ENCODE measurements at regions not wholly inside any gene's neighbourhood (a gene's known extent, or its start where the extent isn't known, plus 50 kb on each side); places are given as distances from the start of the nearest gene placed in this dataset.

DNA sequence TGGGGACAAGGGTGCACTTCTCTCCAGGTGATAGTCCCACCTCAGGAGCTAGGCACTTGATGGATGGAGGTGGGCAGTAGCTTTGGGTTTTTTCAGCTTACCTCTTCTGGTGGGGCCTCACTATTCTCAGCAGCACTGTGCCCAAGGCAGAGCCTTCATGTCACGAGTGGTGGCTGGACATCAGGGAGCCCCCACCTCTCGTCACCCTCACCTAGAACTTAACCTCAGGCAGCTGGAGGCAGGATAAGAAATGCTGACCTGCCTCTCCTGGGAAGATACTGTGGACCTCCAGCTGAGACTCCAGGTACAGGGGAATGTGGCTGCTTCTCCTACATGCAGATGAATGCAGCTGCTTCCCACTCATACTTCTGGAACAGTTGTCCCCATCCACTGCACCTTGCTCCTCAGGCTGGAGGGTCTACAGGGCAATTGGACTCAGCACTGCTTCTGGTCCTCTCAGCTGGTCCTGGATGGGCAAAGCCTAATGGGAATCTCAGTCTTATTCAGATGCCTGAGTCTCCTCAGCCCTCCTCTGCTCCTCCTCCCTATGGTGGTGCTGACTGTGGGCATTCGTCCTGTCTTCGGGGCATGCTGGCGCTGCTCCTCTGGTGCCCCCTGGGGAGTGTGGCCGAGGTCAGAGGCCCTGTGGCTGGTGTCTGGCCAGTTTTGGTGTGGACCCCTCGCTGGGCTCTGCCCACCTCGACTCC lies 129.9 kb downstream of the KLF13 start:
- no peak for DNase-seq (ENCODE audit: low read depth in 3 of 3)

DNA sequence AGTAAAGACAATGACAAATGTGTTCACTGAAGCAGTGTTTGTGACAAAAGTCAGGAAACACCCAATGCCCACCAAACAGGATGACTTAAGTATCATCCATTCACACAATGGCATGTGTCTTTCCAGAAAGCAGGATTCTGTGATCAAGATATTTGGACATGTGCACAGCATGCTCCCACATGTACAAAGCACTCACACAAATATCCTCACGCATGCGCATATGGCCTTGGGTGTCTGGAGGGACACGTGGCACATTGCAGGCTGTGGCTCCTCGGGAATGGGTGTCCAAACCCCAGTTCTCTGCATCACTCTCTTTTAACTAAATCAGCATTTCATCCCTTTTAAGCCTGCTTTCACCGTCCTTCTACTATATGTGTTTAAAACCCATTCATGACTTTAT lies 130.5 kb downstream of the KLF13 start:
- DNase-seq (ENCODE audit: low read depth in 3 of 3) = no peak

DNA sequence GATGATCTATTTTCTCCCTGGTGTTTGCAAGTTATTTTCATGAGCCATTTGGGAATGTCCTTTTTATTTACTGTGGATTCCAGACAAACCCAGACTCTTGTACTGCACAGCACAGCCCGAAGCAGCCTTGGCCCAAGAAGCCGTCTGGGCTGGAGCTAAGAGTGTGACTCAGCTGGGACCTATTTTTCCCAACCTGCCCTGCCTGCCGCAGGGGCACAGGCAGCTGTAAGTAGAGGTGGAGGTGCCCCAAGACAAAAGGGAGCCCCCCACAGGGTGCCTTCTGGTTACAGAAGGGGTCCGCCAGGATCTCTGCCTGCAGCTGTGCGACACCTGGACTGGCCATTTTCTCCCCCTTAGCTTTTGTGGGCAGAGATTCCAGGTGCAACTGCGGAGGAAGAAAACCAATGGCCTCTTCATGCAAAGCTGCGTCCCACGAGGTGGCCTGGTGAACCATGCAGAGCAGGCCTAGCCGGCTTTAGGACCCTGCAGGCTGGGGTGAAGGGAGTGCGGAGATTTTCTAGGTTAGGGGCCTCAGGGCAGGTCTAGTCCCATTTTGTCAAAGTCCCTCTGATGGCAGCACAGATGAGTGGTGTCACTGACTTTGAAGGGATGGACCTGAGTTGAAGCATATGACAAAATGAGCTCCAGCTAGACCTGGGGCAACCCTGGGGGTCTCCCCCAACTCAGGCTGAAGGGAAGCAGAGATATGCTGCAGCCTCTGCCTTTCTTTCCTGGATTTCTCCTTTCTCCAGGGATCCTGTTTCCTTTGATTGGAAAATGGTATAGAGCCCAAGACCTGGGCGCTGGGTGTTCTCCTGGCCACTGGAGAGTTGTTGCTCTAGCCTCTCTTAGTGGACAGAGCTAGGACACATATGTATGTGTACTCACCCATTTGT lies 131.2 kb downstream of the KLF13 start:
- DNase-seq (ENCODE audit: low read depth in 3 of 3) = no peak

DNA sequence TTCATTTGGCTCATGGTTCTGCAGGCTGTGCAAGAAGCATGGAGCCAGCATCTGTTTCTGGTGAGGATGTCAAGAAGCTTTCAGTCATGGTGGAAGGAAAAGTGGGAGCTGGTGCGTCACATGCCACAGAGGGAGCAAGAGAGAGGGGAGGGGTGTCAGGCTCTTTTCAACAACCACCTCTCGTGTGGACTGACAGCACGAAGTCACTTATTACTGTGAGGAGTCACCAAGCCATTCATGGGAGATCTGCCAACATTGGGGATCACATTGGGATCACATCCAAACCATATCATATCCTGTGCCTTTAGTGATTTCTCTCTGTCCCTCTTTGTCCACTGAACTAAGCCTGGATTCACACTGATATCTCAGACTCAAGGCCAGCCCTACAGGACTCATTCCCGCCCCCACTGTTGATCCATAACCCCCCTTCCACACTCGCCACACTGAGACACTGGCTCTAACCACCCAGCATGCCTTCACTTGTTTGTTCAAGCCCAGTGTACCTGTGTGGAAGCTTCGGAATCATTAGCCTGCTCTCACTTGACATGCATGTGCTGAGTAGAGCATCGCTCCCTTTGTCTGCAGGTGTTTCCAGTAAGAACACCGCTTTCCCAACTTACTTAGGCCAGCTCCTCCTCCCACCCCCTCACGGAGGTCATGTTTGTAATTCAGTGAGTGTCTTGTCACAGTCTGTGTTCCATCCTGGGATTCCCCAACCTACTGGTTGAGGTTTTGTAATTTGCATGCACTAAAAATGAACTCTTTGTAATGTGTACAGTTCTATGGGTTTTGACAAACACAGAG lies 132.2 kb downstream of the KLF13 start:
- peak in 1 of 3 donors; percentile 40 for DNase-seq (ENCODE audit: low read depth in 3 of 3)

DNA sequence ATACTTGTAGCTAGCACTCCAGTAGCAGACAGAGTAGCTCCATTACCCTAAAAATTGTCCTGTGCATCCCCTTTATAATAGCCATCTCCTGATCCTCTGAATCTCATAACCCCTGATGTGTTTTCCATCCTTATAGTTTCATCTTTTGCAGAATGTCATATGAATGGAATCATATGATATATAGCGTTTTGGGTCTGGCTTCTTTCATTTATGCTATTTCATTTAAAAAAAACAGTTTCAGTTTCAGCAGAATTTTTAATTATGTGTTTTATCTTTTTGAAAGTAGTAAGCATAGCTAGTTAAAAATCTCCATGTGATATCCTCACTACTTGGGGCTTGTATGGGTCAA lies 132.7 kb downstream of the KLF13 start:
- DNase-seq (ENCODE audit: low read depth in 3 of 3) = no peak

DNA sequence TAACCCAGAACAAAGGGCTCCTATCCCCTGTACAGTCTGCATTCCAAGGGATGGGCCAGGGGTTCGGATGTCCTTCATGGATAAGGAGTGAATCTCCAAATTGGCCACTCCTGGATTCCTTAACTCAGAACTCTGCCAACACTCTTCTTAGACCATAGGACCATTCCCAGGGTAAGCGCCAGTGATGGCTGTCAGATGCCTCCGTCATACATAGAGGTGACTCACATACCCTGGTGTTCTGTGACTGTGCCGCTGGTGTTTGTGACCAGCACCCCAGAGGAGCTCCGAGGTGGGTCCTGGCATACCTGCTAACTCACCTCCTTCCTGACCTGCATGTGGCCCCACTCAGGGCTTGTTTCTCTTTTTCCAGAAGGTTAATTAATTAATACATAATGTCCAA lies 134.7 kb downstream of the KLF13 start:
- no peak for DNase-seq (ENCODE audit: low read depth in 3 of 3)

DNA sequence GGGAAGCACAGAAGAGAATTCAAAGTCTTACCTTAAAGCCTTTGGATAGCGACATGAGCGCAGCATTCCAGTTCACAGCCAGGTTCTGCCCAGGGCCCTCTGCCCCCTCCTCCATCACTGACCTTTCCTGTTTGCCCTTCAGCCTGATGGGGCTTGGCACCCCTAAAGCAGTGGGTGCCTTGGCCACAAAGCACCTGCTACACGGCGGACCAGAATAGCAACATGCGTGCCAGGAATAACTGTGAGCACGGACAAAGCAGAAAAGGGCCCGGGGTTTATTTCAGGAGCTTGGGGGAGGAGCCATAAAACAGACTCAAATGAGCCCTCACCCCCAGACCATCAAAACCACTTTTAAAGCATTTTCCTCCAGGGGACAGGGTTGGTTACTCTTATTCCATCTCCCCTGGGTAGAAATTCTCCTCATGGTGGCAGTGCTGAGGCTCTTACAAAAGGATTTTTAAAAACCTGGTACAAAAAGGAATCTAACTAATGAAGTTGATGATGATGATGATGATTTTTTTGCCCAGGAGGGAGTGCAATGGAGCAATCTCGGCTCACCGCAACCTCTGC lies 135.4 kb downstream of the KLF13 start:
- no peak for DNase-seq (ENCODE audit: low read depth in 3 of 3)

DNA sequence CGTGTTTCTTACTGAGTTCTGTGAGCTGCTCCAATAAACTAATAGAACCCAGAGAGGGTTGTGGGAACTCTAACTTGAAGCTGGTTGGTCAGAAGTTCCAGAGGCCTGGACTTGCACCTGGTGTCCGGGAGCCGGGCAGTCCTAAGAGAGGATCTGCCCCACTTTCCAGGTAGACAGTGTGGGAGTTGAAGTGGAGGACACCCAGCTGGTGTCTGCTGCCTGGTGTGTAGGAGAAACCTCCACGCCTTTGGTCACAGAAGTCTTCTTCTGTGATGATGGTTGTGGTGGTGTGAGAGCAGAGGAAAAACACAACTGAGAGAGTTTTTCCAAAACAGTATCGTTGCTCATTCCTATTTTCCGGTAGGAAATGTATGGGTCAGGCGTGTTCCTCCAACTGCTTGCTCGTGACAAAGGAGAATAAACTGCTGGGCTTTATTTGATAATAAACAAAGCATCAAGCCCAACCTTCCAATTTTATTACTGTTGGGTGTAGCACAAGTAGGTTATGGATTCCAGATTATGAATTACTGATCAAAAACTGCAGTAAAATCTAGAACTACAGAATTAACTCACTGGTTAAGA lies 137.0 kb downstream of the KLF13 start:
- no peak for DNase-seq (ENCODE audit: low read depth in 3 of 3)

DNA sequence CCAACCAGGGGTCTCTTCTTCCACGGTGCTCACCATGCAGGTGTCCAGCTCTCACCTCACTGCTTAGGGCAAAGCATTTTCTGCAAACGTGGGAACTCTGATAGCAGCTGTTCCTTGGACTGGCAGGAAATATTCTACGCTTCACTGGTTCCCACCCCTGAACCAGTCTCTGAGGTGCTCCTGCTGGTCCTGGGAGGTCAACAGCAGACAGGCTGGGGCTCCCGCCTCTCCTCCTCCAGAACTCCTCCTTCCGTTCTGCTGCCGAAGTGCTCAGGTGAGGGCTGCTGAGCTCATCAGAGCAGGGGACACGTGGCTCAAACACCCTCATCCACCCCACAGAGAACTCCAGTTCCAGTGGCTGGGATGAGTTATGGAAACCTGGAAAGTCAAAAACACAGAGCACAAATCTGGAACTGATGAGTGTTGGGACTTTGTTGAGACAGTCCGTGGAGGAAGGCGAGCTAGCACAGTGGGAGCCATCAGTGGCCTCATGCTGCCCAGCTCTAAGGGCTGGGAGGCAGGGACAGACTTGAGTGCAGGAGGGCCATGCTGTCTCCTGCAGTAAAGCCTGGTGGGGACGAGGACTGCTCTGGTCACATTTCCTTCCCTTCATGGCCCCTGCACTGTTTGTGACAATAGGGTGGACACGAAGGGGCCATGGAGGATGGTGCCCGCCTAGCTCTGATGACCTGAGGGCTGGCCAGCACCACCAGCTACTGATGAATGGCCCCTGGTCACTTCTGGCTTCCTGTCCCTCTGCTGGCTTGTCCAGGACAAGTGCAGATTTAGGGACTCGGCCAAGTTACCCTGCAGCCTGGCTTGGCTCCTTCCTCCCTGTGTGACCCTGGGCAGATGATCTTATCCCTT lies 137.8 kb downstream of the KLF13 start:
- DNase-seq (ENCODE audit: low read depth in 3 of 3) = no peak

DNA sequence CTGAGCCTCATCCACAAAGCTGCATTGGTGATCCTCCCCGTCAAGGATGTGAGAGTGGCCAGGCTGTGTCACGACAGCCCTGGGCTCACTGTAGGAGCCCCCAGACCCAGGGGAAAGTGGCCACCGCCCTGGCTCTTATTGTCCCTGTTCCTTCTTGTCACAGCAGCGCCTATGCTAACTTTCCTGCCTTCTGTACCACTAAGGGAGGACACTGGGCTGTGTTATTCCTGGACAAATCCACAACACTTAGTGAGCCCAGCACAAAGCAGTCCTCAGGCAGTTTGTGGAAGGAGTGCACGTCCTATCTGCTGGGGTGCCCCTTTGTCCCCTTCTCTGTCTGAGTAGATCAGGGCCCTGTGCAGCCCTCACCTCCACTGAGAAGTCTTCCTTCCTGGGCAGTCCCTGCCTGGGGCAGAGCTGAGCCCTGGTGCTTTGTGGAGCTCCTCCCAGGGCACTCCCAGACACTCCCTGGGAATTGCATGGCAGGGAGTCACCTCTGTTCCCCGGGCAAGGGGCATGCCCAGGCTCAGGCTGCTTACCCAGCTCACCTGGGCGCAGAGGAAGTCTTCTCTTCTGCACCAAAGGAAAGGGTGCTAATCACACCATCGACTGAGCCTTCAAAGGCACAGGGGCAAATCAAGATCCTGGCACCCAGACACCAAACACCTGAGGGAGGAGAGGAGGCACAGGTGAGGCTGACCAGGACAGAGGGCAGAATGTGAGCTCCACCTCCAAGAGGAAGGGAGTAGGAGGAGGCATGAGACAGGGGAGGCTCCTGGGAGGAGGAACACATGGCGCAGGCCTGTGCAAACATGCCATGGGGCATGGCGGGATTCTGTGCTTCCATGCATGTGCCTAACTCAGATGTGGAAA lies 138.7 kb downstream of the KLF13 start:
- no peak for DNase-seq (ENCODE audit: low read depth in 3 of 3)

DNA sequence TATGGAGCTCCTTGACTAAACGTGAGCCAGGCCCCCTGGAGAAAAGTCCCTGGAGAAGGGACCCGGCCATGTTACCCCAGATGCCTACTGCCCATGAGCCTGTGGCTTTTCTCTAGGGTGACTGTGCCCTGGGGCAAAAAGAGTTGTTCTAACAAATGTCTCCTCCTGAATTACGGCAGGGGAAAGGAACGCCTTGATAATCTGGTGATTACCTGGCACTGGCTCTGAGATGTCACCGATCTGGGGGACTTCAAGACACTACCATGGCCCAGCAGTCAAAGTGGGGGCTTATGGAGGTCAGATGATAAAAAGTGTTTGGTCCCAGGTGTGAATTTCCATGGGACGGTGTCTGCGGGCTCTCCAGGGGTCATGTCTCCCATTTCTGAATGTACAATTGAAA lies 140.7 kb downstream of the KLF13 start:
- no peak for DNase-seq (ENCODE audit: low read depth in 3 of 3)

DNA sequence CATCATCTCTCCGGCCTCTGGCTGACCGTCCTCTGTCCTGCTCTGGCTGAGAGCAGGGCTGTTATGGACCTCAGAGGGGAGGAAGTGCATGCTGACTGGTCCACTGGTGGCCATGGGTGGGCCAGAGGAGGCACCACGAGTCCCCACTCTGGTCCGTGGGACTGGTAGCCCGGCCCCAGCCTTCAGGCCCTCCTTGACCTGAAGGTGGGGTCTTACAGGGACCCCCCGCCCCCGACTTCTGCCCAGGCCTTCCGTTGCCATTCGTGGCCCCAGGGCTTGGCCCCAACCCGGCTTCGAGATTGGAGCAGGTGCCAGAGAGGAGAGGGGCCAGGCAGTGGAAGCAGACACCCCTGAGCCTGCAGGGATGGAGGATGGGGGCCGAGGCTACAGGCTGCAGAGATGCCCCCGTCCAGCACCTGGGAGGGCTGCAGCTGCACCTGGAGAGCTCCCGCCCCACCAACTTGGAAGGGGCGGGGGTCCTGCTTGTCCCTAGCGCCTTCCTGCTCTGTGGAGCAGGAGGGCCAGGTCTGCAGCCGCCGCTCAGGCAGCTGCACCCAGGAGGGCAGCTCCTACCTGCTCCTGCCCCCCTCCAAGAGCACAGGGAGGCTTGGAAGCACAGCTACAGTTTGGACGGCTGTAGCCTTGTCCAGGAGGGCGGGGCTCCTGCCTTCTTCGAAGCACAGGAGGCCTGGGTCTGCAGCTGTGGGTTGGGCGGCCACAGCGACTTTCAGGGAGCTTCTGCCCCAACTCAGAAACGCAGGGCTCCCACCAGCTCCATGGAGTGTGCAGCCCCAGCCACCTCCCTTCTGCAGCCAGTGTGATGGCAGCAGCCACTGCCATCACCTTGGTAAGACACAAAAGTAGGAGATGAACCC lies 142.5 kb downstream of the KLF13 start:
- no peak for DNase-seq (ENCODE audit: low read depth in 3 of 3)

DNA sequence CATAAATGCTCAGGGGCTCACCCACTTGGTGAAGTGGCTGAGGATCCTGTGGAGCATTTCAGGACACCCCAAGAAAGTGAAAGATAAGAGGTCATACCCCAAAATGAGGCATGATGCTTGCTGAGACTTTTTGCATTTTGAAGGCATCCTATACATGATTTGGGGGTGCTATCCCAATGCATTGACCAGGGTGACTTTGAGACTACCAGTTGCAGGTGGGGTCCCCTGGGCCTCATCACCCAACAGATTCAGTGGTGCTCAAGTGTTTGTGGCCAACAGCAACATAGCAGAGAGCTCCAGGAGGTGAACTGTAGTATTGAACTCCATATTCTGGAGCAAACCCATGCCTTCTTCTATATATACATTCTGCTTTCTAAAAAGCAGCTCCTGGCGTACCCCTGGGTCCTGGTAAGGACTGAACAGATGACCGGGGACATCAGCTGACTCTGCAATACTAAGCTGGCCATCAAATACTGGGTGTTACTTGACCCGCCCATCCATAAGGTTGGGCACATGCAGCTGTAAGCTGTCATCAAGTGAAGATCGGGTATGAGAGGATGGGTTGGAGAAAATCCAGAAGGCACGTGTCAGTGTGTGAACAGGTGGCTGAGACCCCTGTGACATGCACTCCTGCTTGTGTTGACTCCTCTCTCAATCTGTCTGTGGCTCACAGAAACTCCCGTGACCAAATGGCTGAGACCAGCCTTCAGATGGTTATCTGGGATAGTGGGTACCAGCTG lies 143.3 kb downstream of the KLF13 start:
- DNase-seq (ENCODE audit: low read depth in 3 of 3) = no peak

DNA sequence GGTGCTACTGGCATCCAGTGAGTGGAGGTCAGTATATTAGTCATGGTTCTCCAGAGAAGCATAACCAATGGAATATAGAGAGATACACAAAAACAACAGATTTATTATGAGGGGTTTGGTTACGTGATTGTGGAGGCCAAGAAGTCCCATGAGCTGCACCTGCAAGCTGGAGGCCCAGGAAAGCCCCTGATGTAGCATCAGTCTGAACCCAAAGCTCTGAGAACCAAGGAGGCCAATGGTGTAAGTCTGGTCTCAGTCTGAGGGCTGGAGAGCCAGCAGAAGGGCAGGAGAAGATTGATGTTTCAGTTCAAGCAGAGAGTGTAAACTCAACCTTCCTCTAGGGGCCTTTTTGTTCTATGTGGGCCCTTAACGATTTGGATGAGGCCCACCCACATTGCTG lies 144.1 kb downstream of the KLF13 start:
- no peak for DNase-seq (ENCODE audit: low read depth in 3 of 3)

DNA sequence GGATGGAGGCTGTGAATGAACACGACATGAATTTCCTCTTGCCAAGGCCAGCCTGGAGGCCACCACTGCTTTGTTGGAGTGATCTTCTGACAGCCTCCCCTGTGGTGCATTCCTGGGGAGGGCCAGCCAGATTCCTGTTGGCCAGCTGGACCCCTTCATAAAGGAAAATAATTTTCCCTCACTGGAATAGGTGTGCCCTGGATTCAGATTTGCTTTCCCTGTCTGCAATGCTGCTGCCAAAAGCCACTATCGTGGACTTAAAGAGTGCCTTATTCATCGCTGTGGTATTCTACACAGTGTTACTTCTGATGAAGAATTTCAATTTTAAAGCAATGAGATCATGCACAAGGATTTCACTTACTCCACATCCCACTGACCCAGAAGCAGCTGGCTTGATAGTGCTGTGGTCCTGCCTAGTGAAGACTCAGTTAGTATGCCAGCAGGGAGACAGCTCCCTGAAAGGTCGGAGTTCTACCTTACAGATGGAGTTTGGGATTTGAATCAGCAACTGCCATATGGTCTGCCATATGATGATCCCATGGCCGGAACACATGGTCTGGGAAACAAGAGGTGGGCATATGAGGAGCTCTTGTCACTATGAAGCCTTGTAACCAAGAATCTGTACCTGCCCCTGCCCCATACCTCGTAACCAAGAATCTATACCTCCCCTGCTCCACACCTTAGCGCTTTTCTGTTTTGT lies 145.2 kb downstream of the KLF13 start:
- DNase-seq (ENCODE audit: low read depth in 3 of 3) = no peak

DNA sequence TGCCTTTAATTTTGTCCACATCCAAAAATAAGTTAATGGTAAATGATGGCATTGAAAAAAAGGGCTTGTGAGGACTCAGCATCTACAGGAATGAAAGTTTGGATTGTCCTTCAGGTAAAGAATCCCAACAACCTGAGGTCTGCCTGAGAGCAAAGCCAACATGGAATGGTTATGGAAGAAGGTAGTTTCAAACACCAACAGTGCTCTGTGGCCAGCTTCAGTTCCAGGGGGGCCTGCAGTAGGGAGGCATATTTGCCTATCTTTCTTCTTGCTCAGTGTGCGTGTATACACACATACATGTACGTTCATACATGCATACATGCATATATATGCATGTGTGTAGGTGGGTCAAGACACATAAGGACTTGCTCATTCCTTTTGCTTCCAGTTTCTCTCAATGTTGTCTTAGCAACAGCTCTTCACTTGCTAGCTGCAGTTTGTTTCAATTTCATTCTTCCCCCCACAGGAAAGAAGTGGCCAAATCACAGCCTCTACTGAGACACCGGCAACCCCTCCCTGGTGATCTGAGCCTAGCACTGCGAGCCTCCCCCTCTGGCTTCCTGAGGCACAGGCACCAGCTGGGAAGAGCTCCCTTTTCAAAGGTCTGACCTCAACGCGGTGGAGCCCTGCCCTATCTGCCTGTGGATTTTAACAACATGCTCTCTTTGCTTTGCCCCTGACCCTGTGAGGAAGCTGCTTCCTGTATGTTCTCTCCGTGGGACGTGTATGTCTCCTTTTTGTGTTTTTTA lies 146.2 kb downstream of the KLF13 start:
- no peak for DNase-seq (ENCODE audit: low read depth in 3 of 3)
